Sigmoid colon (tissue), 6 donors: ENCODE measurements at regions not wholly inside any gene's neighbourhood (a gene's known extent, or its start where the extent isn't known, plus 50 kb on each side); places are given as distances from the start of the nearest gene placed in this dataset.

Experiments used
- DNase-seq: peaks from one replicate; pipeline ENCODE4 v3.0.0-alpha.2; 2019
- H3K27ac ChIP-seq, 4 donors: fragments of 200-600 bp; sonication (generic); one replicate each; pipeline ENCODE4 v1.5.1; 2016 to 2019; ENCODE audit warnings: mild to moderate bottlenecking in 1 of 4
- H3K27me3 ChIP-seq, 3 donors: fragments of 200-600 bp; sonication (generic); one replicate each; pipeline ENCODE4 v1.5.1; 2019; ENCODE audit warnings: mild to moderate bottlenecking in 1 of 3
- H3K36me3 ChIP-seq, 4 donors: fragments of 200-600 bp; sonication (generic); one replicate each; pipeline ENCODE4 v1.5.1; 2016 to 2019
- H3K4me1 ChIP-seq, 4 donors: fragments of 200-600 bp; sonication (generic); one replicate each; pipeline ENCODE4 v1.5.1; 2017 to 2019
- H3K4me3 ChIP-seq, 4 donors: fragments of 200-600 bp; sonication (generic); one replicate each; pipeline ENCODE4 v1.5.1; 2017 to 2019; ENCODE audit warnings: mild to moderate bottlenecking in 2 of 4, moderate library complexity in 1 of 4
- H3K9me3 ChIP-seq, 4 donors: fragments of 200-600 bp in 3 of 4; sonication (generic) in 3 of 4; one replicate each; pipeline versions ENCODE4 v1.5.1 to v1.6.1; 2013 to 2019
- CTCF ChIP-seq, 4 experiments: fragments of 450-650 bp in 3 of 4; fragments of 200-600 bp in 1 of 4; IDR thresholded peaks; one replicate each; pipeline ENCODE4 v1.5.1; 2016 to 2019; ENCODE audit warnings: antibody characterized with exemption in 4 of 4, mild to moderate bottlenecking in 3 of 4, moderate library complexity in 2 of 4
- EP300 ChIP-seq, 4 donors: sonication (generic); formaldehyde crosslinking; IDR thresholded peaks; one replicate each; pipeline ENCODE4 v1.6.1; 2017; ENCODE audit warnings: antibody characterized with exemption in 4 of 4
- POLR2A ChIP-seq, 2 donors: fragments of 450-650 bp; IDR thresholded peaks; one replicate each; pipeline ENCODE4 v1.6.1; 2016; ENCODE audit warnings: antibody characterized with exemption in 2 of 2, mild to moderate bottlenecking in 2 of 2, moderate library complexity in 2 of 2
- POLR2AphosphoS5 ChIP-seq, 4 donors: sonication (generic); formaldehyde crosslinking; IDR thresholded peaks; one replicate each; pipeline ENCODE4 v1.6.1; 2017; ENCODE audit warnings: antibody characterized with exemption in 4 of 4
- WGBS, 2 donors: extraction: QIAGEN DNeasy Blood & Tissue Kit; methylation state at CpG; one replicate each; pipeline ENCODE4 v1.1.7; 2013; 5-methylcytosine and 5-hydroxymethylcytosine counted together
- intact Hi-C: fragments of 100-400 bp; cut with DNase I; formaldehyde crosslinking; loops from one replicate; pipeline ENCODE4 v1.15.1; 2023
- donor health status: healthy with polysubstance abuse.
- donor health status: healthy.

DNA sequence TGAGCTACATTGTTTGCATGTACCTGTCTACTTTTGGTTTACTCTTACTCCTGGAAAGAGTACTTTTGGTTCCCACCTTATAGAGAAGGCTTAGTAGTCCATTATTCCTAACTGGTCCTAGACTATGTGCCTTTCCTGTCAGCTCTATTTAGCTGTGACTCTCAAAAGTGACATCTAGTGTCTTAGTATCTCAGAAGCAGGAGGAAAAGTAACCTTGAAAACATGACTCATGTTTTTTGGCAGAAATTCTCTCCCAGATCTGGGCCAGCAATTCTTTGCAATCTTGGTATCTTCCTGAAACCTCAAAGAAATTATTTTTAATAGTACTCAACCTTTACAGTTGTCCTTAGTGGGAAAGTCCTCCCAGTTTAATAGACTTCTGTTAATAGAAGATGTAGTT, 691.7 kb upstream of the SEMA6A start:
- intact Hi-C loops: no loop called here
- no peak overlapping the region for H3K4me3 ChIP-seq
- TF ChIP-seq POLR2A (IDR thresholded peaks at IDR 0.05) (no peak), POLR2AphosphoS5 (IDR thresholded peaks at IDR 0.05) (no peak), EP300 (IDR thresholded peaks at IDR 0.05) (no peak), CTCF (IDR thresholded peaks at IDR 0.05) (no peak)

GRCh38 chr5:117263231-117263630, 688.6 kb upstream of the SEMA6A start:
- DNase-seq: no peak
- Histone ChIP-seq H3K27me3 (no peaks in the 10 kb centered on the region), H3K9me3 (peaks cover 0 to 5% (median 0%) of the 10 kb centered on the region in 4 donors), H3K4me3 (no peak overlapping the region), H3K27ac (no peak overlapping the region), H3K4me1 (peaks cover 0 to 6% (median 0%) of the 10 kb centered on the region in 4 donors), H3K36me3 (no peaks in the 10 kb centered on the region)
- WGBS, 2 donors: 70 to 76% methylated on average over 1 of the region's 1 CpG
- intact Hi-C loops: no loop called here
- no peak for TF ChIP-seq POLR2A (IDR thresholded peaks at IDR 0.05)
- no peak for TF ChIP-seq CTCF (IDR thresholded peaks at IDR 0.05)
- no peak for TF ChIP-seq POLR2AphosphoS5 (IDR thresholded peaks at IDR 0.05)
- no peak for TF ChIP-seq EP300 (IDR thresholded peaks at IDR 0.05)

More for the DNA sequence above, 691.7 kb upstream of the SEMA6A start:
- no peaks in the 10 kb centered on the region for H3K27me3 ChIP-seq
- no peaks in the 10 kb centered on the region for H3K36me3 ChIP-seq
- no peak overlapping the region for H3K27ac ChIP-seq
- DNase-seq: no peak
- peaks cover 0 to 5% (median 0%) of the 10 kb centered on the region in 4 donors for H3K9me3 ChIP-seq
- H3K4me1 ChIP-seq: peaks cover 0 to 8% (median 0%) of the 10 kb centered on the region in 4 donors

GRCh38 chr5:117262572-117263131, 688.0 kb upstream of the SEMA6A start:
- Histone ChIP-seq H3K4me1 (peaks cover 0 to 6% (median 0%) of the 10 kb centered on the region in 4 donors), H3K27me3 (no peaks in the 10 kb centered on the region), H3K27ac (no peak overlapping the region), H3K36me3 (no peaks in the 10 kb centered on the region), H3K9me3 (peaks cover 0 to 5% (median 0%) of the 10 kb centered on the region in 4 donors), H3K4me3 (no peak overlapping the region)
- TF ChIP-seq POLR2A (IDR thresholded peaks at IDR 0.05) (no peak), POLR2AphosphoS5 (IDR thresholded peaks at IDR 0.05) (no peak), CTCF (IDR thresholded peaks at IDR 0.05) (no peak), EP300 (IDR thresholded peaks at IDR 0.05) (no peak)
- 48 to 62% methylated on average over 4 of the region's 4 CpGs for WGBS, 2 donors
- no peak for DNase-seq
- intact Hi-C loops: no loop called here

DNA sequence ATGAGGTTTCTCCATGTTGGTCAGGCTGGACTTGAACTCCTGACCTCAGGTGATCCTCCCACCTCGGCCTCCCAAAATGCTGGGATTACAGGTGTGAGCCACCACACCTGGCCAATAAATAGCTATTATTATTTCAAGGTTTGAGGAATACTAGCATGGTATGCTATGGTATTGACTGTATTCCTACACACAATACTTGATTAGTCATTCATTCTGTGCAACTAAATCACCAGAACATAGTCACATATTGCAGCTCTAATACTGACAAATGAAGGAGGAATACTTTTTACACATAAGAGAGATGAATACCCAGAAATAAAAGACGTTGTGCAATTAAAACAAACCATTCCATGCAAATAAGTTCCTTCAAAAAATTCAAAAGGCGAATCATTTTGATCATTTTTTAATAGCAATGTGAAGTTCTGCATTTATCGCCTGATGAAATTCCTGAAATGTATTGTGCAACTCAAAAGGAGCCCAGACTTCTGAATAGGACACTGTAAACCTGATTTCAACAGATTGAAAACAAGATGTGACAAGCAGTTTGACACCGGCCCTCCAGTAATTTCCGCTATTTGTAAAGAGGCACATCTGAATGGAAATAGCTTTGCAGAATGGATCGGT, 687.4 kb upstream of the SEMA6A start:
- no peak for DNase-seq
- Histone ChIP-seq H3K4me1 (peaks cover 0 to 6% (median 0%) of the 10 kb centered on the region in 4 donors), H3K4me3 (no peak overlapping the region), H3K27me3 (no peaks in the 10 kb centered on the region), H3K9me3 (peaks cover 0 to 5% (median 0%) of the 10 kb centered on the region in 4 donors), H3K27ac (no peak overlapping the region), H3K36me3 (no peaks in the 10 kb centered on the region)
- 82 to 83% methylated on average over 7 of the region's 7 CpGs for WGBS, 2 donors
- intact Hi-C loops: no loop called here
- TF ChIP-seq POLR2AphosphoS5 (IDR thresholded peaks at IDR 0.05) (no peak), CTCF (IDR thresholded peaks at IDR 0.05) (no peak), EP300 (IDR thresholded peaks at IDR 0.05) (no peak), POLR2A (IDR thresholded peaks at IDR 0.05) (no peak)
